OCI-LY1 (cell line): ENCODE measurements at regions not wholly inside any gene's neighbourhood (a gene's known extent, or its start where the extent isn't known, plus 50 kb on each side); places are given as distances from the start of the nearest gene placed in this dataset.

Experiments used
- H2AFZ ChIP-seq: fragments of 200-600 bp; sonication (generic), shearing (Covaris generic); 2 replicates; pipeline ENCODE4 v1.6.0; 2014; ENCODE audit warnings: antibody characterized with exemption, mild to moderate bottlenecking, low read length
- H3F3A ChIP-seq: fragments of 200-600 bp; sonication (generic), shearing (Covaris generic); 2 replicates; pipeline ENCODE4 v1.6.0; 2014; ENCODE audit warnings: mild to moderate bottlenecking, antibody characterized with exemption, low read length, moderate library complexity; ENCODE audit not compliant: insufficient read depth
- H3K27ac ChIP-seq: fragments of 200-600 bp; sonication (generic); 2 replicates; pipeline ENCODE4 v1.5.1; 2014; ENCODE audit warnings: low read length, mixed run types, mild to moderate bottlenecking, low read depth; ENCODE audit not compliant: poor library complexity, severe bottlenecking
- H3K27me3 ChIP-seq: fragments of 200-600 bp; sonication (generic); 2 replicates; pipeline ENCODE4 v1.6.0; 2014; ENCODE audit warnings: antibody characterized with exemption, mild to moderate bottlenecking, low read length, moderate library complexity; ENCODE audit not compliant: insufficient read depth
- H3K36me3 ChIP-seq: fragments of 200-600 bp; sonication (generic); 2 replicates; pipeline ENCODE4 v1.6.1; 2014; ENCODE audit warnings: mild to moderate bottlenecking, antibody characterized with exemption, low read length, moderate library complexity, mixed read lengths; ENCODE audit not compliant: insufficient read depth
- H3K4me1 ChIP-seq: fragments of 200-600 bp; sonication (generic); 2 replicates; pipeline ENCODE4 v1.5.1; 2014; ENCODE audit warnings: mild to moderate bottlenecking, low read length, moderate library complexity; ENCODE audit not compliant: insufficient read depth, severe bottlenecking
- H3K4me2 ChIP-seq: fragments of 200-600 bp; sonication (generic), shearing (Covaris generic); 2 replicates; pipeline ENCODE4 v1.6.1; 2014; ENCODE audit warnings: low read length
- H3K4me3 ChIP-seq: fragments of 200-600 bp; sonication (generic); 2 replicates; pipeline ENCODE4 v1.5.1; 2014; ENCODE audit warnings: low read length, low read depth, mild to moderate bottlenecking, mixed read lengths; ENCODE audit not compliant: poor library complexity, severe bottlenecking
- H3K79me2 ChIP-seq: fragments of 200-600 bp; shearing (Covaris generic); 2 replicates; pipeline ENCODE4 v1.6.1; 2016; ENCODE audit warnings: mixed run types, low read length, mixed read lengths; ENCODE audit not compliant: insufficient read depth
- H3K9ac ChIP-seq: fragments of 200-600 bp; sonication (generic), shearing (Covaris generic); 2 replicates; pipeline ENCODE4 v1.6.1; 2014; ENCODE audit warnings: mild to moderate bottlenecking, low read length, mixed read lengths
- H3K9me2 ChIP-seq: fragments of 200-600 bp; sonication (generic), shearing (Covaris generic); 2 replicates; pipeline ENCODE4 v1.6.1; 2014; ENCODE audit warnings: low read depth, mild to moderate bottlenecking, low read length, mixed read lengths
- H3K9me3 ChIP-seq: fragments of 200-600 bp; shearing (Covaris generic); 2 replicates; pipeline ENCODE4 v1.6.1; 2014; ENCODE audit warnings: low read length, mixed read lengths
- H4K20me1 ChIP-seq: fragments of 200-600 bp; sonication (generic), shearing (Covaris generic); 2 replicates; pipeline ENCODE4 v1.6.0; 2016; ENCODE audit warnings: mild to moderate bottlenecking, low read length; ENCODE audit not compliant: insufficient read depth
- EZH2 ChIP-seq: fragments of 200-600 bp; sonication (generic), shearing (Covaris generic); IDR thresholded peaks from 2 replicates; pipeline ENCODE4 v1.8.0; 2017; ENCODE audit warnings: borderline replicate concordance, mixed run types, mild to moderate bottlenecking, antibody characterized with exemption, low read length, moderate library complexity, mixed read lengths
- TF ChIP-seq, protein P1 (sequence below): fragments of 200-600 bp; sonication (generic), shearing (Covaris generic); IDR thresholded peaks from 2 replicates; pipeline ENCODE4 v1.5.1; 2017; ENCODE audit warnings: mild to moderate bottlenecking, antibody characterized with exemption, low read length, moderate library complexity, mixed read lengths

DNA sequence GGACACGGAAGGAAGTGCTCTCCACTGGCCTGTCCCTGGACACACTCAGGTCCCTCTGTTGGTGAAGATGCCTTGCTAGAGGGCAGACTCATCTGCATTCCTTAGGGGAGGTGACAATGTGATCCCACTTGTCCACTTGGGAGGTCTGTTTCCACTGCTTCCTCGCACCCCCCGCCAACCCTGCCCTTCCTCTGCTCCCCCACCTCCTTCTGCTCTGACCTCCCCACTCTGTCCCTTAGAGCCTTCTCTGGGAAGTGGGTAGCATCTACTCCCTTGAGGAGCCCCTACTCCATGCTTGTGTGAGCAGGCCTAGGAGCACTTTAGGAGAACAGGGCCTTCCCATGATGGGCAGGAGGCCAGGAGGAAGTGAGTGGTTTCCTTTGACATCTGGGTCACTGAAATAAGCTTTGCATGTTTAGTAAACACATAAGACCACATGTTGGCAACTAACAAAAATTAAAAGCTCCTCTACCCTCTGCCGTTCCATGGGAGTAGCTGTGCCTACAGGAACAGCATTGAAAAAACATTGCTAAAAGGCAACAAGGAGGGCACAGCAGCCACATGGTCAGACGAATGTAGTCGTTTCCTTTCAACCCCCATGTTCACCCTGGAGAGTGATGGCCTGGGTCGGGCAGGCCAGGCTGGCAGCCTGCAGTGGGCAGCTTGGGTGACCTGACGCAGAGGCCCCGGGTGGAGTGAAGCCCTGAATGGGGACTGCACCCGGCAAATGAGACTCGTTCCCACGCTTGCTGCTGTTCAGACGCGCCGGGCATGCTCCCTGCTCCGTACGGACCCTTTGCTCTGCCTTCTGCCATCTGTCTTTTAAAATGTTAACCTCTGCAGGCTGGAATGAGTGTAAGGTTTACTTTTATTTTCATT lies 634.0 kb downstream of the IRX1 start:
- no peaks in the 10 kb centered on the region for H3K4me1 ChIP-seq
- H3F3A ChIP-seq, result no peaks in the 10 kb centered on the region
- H3K4me2 ChIP-seq, result no peak overlapping the region
- no peaks in the 10 kb centered on the region for H3K9me2 ChIP-seq
- no peak overlapping the region for H3K27ac ChIP-seq
- no peaks in the 10 kb centered on the region for H4K20me1 ChIP-seq
- no peak overlapping the region for H3K4me3 ChIP-seq
- H3K79me2 ChIP-seq, result no peaks in the 10 kb centered on the region
- no peak overlapping the region for H2AFZ ChIP-seq
- no peak for TF ChIP-seq EZH2
- TF ChIP-seq, protein P1, sequence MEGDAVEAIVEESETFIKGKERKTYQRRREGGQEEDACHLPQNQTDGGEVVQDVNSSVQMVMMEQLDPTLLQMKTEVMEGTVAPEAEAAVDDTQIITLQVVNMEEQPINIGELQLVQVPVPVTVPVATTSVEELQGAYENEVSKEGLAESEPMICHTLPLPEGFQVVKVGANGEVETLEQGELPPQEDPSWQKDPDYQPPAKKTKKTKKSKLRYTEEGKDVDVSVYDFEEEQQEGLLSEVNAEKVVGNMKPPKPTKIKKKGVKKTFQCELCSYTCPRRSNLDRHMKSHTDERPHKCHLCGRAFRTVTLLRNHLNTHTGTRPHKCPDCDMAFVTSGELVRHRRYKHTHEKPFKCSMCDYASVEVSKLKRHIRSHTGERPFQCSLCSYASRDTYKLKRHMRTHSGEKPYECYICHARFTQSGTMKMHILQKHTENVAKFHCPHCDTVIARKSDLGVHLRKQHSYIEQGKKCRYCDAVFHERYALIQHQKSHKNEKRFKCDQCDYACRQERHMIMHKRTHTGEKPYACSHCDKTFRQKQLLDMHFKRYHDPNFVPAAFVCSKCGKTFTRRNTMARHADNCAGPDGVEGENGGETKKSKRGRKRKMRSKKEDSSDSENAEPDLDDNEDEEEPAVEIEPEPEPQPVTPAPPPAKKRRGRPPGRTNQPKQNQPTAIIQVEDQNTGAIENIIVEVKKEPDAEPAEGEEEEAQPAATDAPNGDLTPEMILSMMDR, result no peak
- no peaks in the 10 kb centered on the region; the same call in 1 of the 2 replicates for H3K27me3 ChIP-seq
- no peaks in the 10 kb centered on the region for H3K36me3 ChIP-seq
- H3K9me3 ChIP-seq, result 0 out of 2 replicates have a peak, but pooled peaks cover 1% of the 10 kb centered on the region
- H3K9ac ChIP-seq, result no peak overlapping the region

DNA sequence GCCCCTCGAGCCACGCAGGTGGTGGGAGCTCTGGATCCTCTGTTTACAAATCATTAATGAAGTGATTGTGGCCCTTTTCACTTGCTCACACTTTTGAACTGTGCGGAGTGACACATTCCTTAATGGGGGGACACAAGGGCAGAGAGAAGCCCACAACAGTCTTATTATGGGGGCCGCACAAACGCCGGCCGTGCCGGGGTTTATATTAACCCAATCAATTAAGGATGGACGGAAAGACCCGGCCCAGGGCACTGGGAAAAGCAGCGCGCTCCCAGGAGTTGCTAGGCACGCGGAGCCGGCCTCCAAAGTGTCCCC lies 634.8 kb downstream of the IRX1 start:
- 0 out of 2 replicates have a peak, but pooled peaks cover 3% of the 10 kb centered on the region for H3K9me3 ChIP-seq
- no peaks in the 10 kb centered on the region for H3K4me1 ChIP-seq
- H3K79me2 ChIP-seq, result no peaks in the 10 kb centered on the region
- H4K20me1 ChIP-seq, result no peaks in the 10 kb centered on the region
- H3K4me2 ChIP-seq, result no peak overlapping the region
- H3K9ac ChIP-seq, result no peak overlapping the region
- H3K4me3 ChIP-seq, result no peak overlapping the region
- TF ChIP-seq EZH2, result no peak
- TF ChIP-seq, protein P1, result no peak
- H3K36me3 ChIP-seq, result no peaks in the 10 kb centered on the region
- H3K9me2 ChIP-seq, result no peaks in the 10 kb centered on the region
- H3K27ac ChIP-seq, result no peak overlapping the region
- no peaks in the 10 kb centered on the region for H3F3A ChIP-seq
- no peak overlapping the region for H2AFZ ChIP-seq
- no peaks in the 10 kb centered on the region; the same call in 1 of the 2 replicates for H3K27me3 ChIP-seq

DNA sequence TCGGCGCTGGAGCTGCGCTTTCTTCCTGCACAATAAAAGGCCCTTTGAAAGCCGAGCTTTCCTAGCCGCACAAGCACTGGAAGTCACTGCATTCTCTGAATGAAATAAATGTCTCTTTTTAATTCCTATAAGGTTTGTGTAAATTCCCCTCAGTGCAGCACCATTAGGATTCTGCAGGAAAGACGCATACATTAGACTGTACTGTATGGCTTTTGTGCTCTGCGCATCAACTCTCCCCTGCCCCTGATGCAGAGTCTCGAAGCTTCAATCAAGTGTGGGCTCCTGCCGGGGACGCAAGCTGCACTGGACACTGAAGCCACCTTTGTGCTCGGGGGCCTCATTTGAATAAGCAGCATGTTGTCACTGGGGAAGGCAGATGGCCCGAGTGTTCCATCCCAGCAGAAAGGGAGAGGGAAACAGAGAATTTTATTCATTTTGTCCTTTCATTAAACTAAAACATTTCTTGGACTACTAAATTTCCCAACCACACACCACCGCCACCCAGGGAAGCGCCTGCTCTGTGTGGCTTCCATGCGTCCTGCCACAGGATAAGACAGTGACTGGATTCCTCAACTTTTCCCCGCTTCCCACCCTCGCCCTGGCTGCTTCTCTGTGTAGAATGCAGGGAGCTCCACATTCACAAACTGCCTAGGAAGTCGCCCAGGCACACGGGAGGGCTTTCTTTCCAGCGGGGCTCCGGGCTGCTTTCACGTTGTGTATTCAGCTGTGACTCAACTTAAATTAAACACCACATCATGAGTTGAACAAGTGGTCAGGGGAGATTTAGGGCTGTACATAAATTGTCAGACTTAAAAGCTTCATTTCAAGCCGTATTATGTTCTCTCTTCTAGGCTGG lies 635.4 kb downstream of the IRX1 start:
- Histone ChIP-seq H4K20me1 (no peaks in the 10 kb centered on the region), H3K9ac (no peak overlapping the region), H3K4me3 (no peak overlapping the region), H3K9me2 (no peaks in the 10 kb centered on the region), H3K27me3 (no peaks in the 10 kb centered on the region; the same call in 1 of the 2 replicates), H3K27ac (no peak overlapping the region), H3K9me3 (0 out of 2 replicates have a peak, but pooled peaks cover 3% of the 10 kb centered on the region), H3K79me2 (no peaks in the 10 kb centered on the region), H3K4me1 (no peaks in the 10 kb centered on the region), H2AFZ (no peak overlapping the region), H3K36me3 (no peaks in the 10 kb centered on the region), H3F3A (no peaks in the 10 kb centered on the region), H3K4me2 (no peak overlapping the region)
- no peak for TF ChIP-seq EZH2
- TF ChIP-seq, protein P1, result no peak
